Prostate gland (tissue), 2 donors: ENCODE measurements at regions not wholly inside any gene's neighbourhood (a gene's known extent, or its start where the extent isn't known, plus 50 kb on each side); places are given as distances from the start of the nearest gene placed in this dataset.

Experiments used
- POLR2AphosphoS5 ChIP-seq: sonication (generic); formaldehyde crosslinking; IDR thresholded peaks from one replicate; pipeline ENCODE4 v1.6.1; 2017; ENCODE audit warnings: antibody characterized with exemption
- TF ChIP-seq, protein P1 (sequence below), 4 experiments: fragments of 200-600 bp in 2 of 4; fragments of 450-650 bp in 2 of 4; sonication (generic) in 2 of 4; IDR thresholded peaks; 1 replicate in 3 of 4; 2 replicates in 1 of 4; pipeline ENCODE4 v1.5.1; 2016 to 2019; ENCODE audit warnings: antibody characterized with exemption in 4 of 4, mild to moderate bottlenecking in 2 of 4, moderate library complexity in 2 of 4

DNA sequence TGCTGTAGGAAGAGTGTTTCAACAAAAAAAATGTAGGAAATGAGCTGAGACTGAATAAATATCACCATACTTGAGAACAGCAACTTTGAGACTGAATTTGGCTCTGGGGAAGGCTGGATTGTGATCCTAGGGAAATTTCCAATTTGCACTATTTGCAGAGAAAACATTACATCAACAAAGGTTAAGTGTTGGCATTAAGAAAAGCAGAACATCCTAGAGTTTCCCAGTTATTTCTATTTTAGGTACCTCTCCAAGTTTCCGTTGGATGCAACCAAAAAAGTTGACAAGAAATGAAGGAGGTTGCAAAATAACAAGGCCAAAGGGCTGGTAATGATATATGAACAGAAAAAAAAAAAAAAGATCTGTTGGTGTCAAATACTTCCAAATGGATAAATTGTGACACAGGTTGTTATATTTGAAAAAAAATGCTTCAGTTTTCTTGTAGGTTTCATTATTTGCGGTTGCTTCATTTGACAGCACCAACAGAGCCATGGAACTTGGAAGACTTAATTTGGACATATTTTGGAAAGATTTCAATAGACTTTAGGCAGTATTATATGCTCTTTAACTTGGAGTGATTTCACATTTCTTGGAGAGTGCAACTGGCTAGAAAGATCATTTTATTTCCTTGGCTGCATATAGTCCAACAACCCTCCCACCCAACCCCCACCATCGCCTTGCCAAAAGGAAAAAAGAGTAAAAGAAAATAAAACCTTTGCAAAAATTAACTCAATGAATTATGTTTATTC lies 230.8 kb downstream of the ZNF608 start:
- TF ChIP-seq, protein P1, sequence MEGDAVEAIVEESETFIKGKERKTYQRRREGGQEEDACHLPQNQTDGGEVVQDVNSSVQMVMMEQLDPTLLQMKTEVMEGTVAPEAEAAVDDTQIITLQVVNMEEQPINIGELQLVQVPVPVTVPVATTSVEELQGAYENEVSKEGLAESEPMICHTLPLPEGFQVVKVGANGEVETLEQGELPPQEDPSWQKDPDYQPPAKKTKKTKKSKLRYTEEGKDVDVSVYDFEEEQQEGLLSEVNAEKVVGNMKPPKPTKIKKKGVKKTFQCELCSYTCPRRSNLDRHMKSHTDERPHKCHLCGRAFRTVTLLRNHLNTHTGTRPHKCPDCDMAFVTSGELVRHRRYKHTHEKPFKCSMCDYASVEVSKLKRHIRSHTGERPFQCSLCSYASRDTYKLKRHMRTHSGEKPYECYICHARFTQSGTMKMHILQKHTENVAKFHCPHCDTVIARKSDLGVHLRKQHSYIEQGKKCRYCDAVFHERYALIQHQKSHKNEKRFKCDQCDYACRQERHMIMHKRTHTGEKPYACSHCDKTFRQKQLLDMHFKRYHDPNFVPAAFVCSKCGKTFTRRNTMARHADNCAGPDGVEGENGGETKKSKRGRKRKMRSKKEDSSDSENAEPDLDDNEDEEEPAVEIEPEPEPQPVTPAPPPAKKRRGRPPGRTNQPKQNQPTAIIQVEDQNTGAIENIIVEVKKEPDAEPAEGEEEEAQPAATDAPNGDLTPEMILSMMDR (IDR thresholded peaks at IDR 0.05), result no peak
- TF ChIP-seq POLR2AphosphoS5, result no peak
